ENCODE measurements at regions not wholly inside any gene's neighbourhood (a gene's known extent, or its start where the extent isn't known, plus 50 kb on each side); places are given as distances from the start of the nearest gene placed in this dataset.

GRCh38 chr5:89030798-89031197 is 147.8 kb upstream of the MEF2C start:
- Histone ChIP-seq H3K4me3 (ENCODE audit: low read depth, low read length) (no peak overlapping the region), H3K27ac (ENCODE audit: low read depth, low read length) (no peak overlapping the region), H3K9me3 (ENCODE audit: control insufficient read depth, insufficient read depth, low read length) (no peaks in the 10 kb centered on the region), H3K27me3 (ENCODE audit: control insufficient read depth, insufficient read depth, low read length) (no peaks in the 10 kb centered on the region)
- no peak for TF ChIP-seq CTCF (IDR thresholded peaks at IDR 0.05; ENCODE audit: low read depth, low read length)
- CTCF ChIA-PET: interaction anchor here (0.8 kb wide), 1 partner anchor 84 kb away, joined by 3 read pairs; no protein-coding TSS in a partner anchor
- no peak for DNase-seq (ENCODE audit: low read depth, low spot score)
- POLR2A ChIA-PET: no interaction called here

- ChIA-PET CTCF (no interaction called here), POLR2A (no interaction called here)
- H3K4me3 ChIP-seq (ENCODE audit: low read depth, low read length): no peak overlapping the region
- no peak overlapping the region for H3K27ac ChIP-seq (ENCODE audit: low read depth, low read length)
- no peak for TF ChIP-seq CTCF (IDR thresholded peaks at IDR 0.05; ENCODE audit: low read depth, low read length)
- no peaks in the 10 kb centered on the region for H3K27me3 ChIP-seq (ENCODE audit: control insufficient read depth, insufficient read depth, low read length)
- no peaks in the 10 kb centered on the region for H3K9me3 ChIP-seq (ENCODE audit: control insufficient read depth, insufficient read depth, low read length)
- peak; percentile 1 for DNase-seq (ENCODE audit: low read depth, low spot score)
Observed at GRCh38 chr5:89028595-89029285, 145.8 kb upstream of the MEF2C start.

GRCh38 chr5:89024045-89024444 is 141.1 kb upstream of the MEF2C start:
- POLR2A ChIA-PET: no interaction called here
- H3K4me3 ChIP-seq (ENCODE audit: low read depth, low read length): no peak overlapping the region
- TF ChIP-seq CTCF (IDR thresholded peaks at IDR 0.05; ENCODE audit: low read depth, low read length): no peak
- CTCF ChIA-PET: no interaction called here
- no peak for DNase-seq (ENCODE audit: low read depth, low spot score)
- H3K9me3 ChIP-seq (ENCODE audit: control insufficient read depth, insufficient read depth, low read length): no peaks in the 10 kb centered on the region
- H3K27ac ChIP-seq (ENCODE audit: low read depth, low read length): no peak overlapping the region
- H3K27me3 ChIP-seq (ENCODE audit: control insufficient read depth, insufficient read depth, low read length): no peaks in the 10 kb centered on the region

GRCh38 chr5:89020926-89021610 is 138.1 kb upstream of the MEF2C start:
- DNase-seq (ENCODE audit: low read depth, low spot score): no peak
- Histone ChIP-seq H3K27ac (ENCODE audit: low read depth, low read length) (no peak overlapping the region), H3K27me3 (ENCODE audit: control insufficient read depth, insufficient read depth, low read length) (no peaks in the 10 kb centered on the region), H3K4me3 (ENCODE audit: low read depth, low read length) (no peak overlapping the region), H3K9me3 (ENCODE audit: control insufficient read depth, insufficient read depth, low read length) (no peaks in the 10 kb centered on the region)
- ChIA-PET POLR2A (no interaction called here), CTCF (no interaction called here)
- no peak for TF ChIP-seq CTCF (IDR thresholded peaks at IDR 0.05; ENCODE audit: low read depth, low read length)

- POLR2A ChIA-PET: no interaction called here
- TF ChIP-seq CTCF (IDR thresholded peaks at IDR 0.05; ENCODE audit: low read depth, low read length): no peak
Observed at GRCh38 chr5:89016741-89017303, 133.8 kb upstream of the MEF2C start.

More at GRCh38 chr5:89016741-89017303, 133.8 kb upstream of the MEF2C start:
- Histone ChIP-seq H3K27ac (ENCODE audit: low read depth, low read length) (no peak overlapping the region), H3K9me3 (ENCODE audit: control insufficient read depth, insufficient read depth, low read length) (no peaks in the 10 kb centered on the region), H3K27me3 (ENCODE audit: control insufficient read depth, insufficient read depth, low read length) (no peaks in the 10 kb centered on the region), H3K4me3 (ENCODE audit: low read depth, low read length) (no peak overlapping the region)
- DNase-seq (ENCODE audit: low read depth, low spot score): no peak
- CTCF ChIA-PET: interaction anchor here (0.6 kb wide), 2 partner anchors 1169 to 1470 kb away, joined by 3 to 8 read pairs; no protein-coding TSS in a partner anchor

All from AG04450 (cell line).